Neural cell (in vitro differentiated cells): ENCODE measurements at regions not wholly inside any gene's neighbourhood (a gene's known extent, or its start where the extent isn't known, plus 50 kb on each side); places are given as distances from the start of the nearest gene placed in this dataset.

ENCODE experiments used
- H2AFZ ChIP-seq: fragments of 200-600, 300-800 bp; sonication (generic), shearing (Covaris generic); 2 replicates; pipeline ENCODE4 v1.6.0; 2014; ENCODE audit warnings: low read depth, mild to moderate bottlenecking, antibody characterized with exemption, low read length, moderate library complexity
- H3F3A ChIP-seq: fragments of 200-600 bp; shearing (Covaris generic); 2 replicates; pipeline ENCODE4 v1.6.1; 2016; ENCODE audit warnings: mild to moderate bottlenecking, moderate library complexity, mixed read lengths, antibody characterized with exemption, low read length; ENCODE audit not compliant: insufficient read depth, poor library complexity, severe bottlenecking
- H3K27ac ChIP-seq: fragments of 200-600, 300-800 bp; sonication (generic), shearing (Covaris generic); 2 replicates; pipeline ENCODE4 v1.5.1; 2014; ENCODE audit warnings: mild to moderate bottlenecking, low read length, moderate library complexity
- H3K27me3 ChIP-seq: fragments of 300-800, 200-600 bp; sonication (generic), shearing (Covaris generic); 2 replicates; pipeline ENCODE4 v1.6.0; 2014; ENCODE audit warnings: mild to moderate bottlenecking, low read depth, low read length, moderate library complexity; ENCODE audit not compliant: insufficient read depth
- H3K36me3 ChIP-seq: fragments of 300-800, 200-600 bp; sonication (generic), shearing (Covaris generic); 2 replicates; pipeline ENCODE4 v1.5.1; 2014; ENCODE audit warnings: mild to moderate bottlenecking, antibody characterized with exemption, low read length, moderate library complexity; ENCODE audit not compliant: insufficient read depth
- H3K4me2 ChIP-seq: fragments of 300-800, 200-600 bp; sonication (generic), shearing (Covaris generic); 2 replicates; pipeline ENCODE4 v1.6.0; 2014; ENCODE audit warnings: mild to moderate bottlenecking, low read length
- H3K4me3 ChIP-seq: fragments of 300-800, 200-600 bp; sonication (generic), shearing (Covaris generic); 2 replicates; pipeline ENCODE4 v1.5.1; 2014; ENCODE audit warnings: mild to moderate bottlenecking, low read length, moderate library complexity
- H3K79me2 ChIP-seq: fragments of 200-600 bp; shearing (Covaris generic); replicated peaks from 2 replicates; pipeline ENCODE4 v1.6.0; 2014; ENCODE audit warnings: mild to moderate bottlenecking, low read length, moderate library complexity; ENCODE audit not compliant: insufficient read depth
- H3K9ac ChIP-seq: fragments of 300-800, 200-600 bp; sonication (generic), shearing (Covaris generic); 2 replicates; pipeline ENCODE4 v1.6.1; 2016; ENCODE audit warnings: mild to moderate bottlenecking, low read length, mixed read lengths
- H3K9me2 ChIP-seq: fragments of 200-600 bp; shearing (Covaris generic); 2 replicates; pipeline ENCODE4 v1.6.1; 2016; ENCODE audit warnings: mild to moderate bottlenecking, low read length, mixed read lengths; ENCODE audit not compliant: insufficient read depth
- H3K9me3 ChIP-seq: fragments of 200-600, 300-800 bp; sonication (generic), shearing (Covaris generic); 2 replicates; pipeline ENCODE4 v1.6.1; 2016; ENCODE audit warnings: mild to moderate bottlenecking, mixed run types, low read length, moderate library complexity, mixed read lengths
- H4K20me1 ChIP-seq: fragments of 200-600 bp; shearing (Covaris generic); 2 replicates; pipeline ENCODE4 v1.6.1; 2016; ENCODE audit warnings: mild to moderate bottlenecking, mixed run types; ENCODE audit not compliant: insufficient read depth
- CTCF ChIP-seq: fragments of 450-650 bp; IDR thresholded peaks from 2 replicates; pipeline ENCODE4 v1.5.1; 2014; ENCODE audit warnings: antibody characterized with exemption, mild to moderate bottlenecking, moderate library complexity; ENCODE audit not compliant: poor library complexity, severe bottlenecking
- EZH2 ChIP-seq: fragments of 200-600, 300-800 bp; shearing (Covaris generic), sonication (generic); IDR thresholded peaks from 2 replicates; pipeline ENCODE4 v1.6.1; 2014; ENCODE audit warnings: antibody characterized with exemption, low read length, borderline replicate concordance, mild to moderate bottlenecking; ENCODE audit not compliant: insufficient read depth, poor library complexity, severe bottlenecking
- MXI1 ChIP-seq: fragments of 450-650 bp; conservative IDR thresholded peaks from 2 replicates; pipeline ENCODE4 v1.6.1; 2014; ENCODE audit warnings: antibody characterized with exemption, mild to moderate bottlenecking; ENCODE audit not compliant: poor library complexity, severe bottlenecking
- POLR2AphosphoS5 ChIP-seq: IDR thresholded peaks from 2 replicates; pipeline ENCODE4 v1.6.1; 2012
- TAF1 ChIP-seq: IDR thresholded peaks from 2 replicates; pipeline ENCODE4 v1.6.1; 2012; ENCODE audit warnings: low read depth
- TF ChIP-seq, protein P1 (sequence below): IDR thresholded peaks from 2 replicates; pipeline ENCODE4 v1.6.1; 2012; ENCODE audit warnings: borderline replicate concordance

- Histone ChIP-seq H2AFZ (no peak overlapping the region), H3F3A (no peaks in the 10 kb centered on the region), H3K79me2 (no peaks in the 10 kb centered on the region), H3K9me2 (no peaks in the 10 kb centered on the region), H3K27me3 (no peaks in the 10 kb centered on the region), H3K36me3 (no peaks in the 10 kb centered on the region), H4K20me1 (no peaks in the 10 kb centered on the region), H3K4me3 (no peak overlapping the region), H3K27ac (no peak overlapping the region), H3K9ac (no peak overlapping the region), H3K9me3 (no peaks in the 10 kb centered on the region), H3K4me2 (no peak overlapping the region)
- no peak for TF ChIP-seq EZH2
Measured at GRCh38 chr15:85298366-85298765, 82.0 kb upstream of the AKAP13 start.

GRCh38 chr15:85298941-85299340 lies 81.5 kb upstream of the AKAP13 start:
- no peak overlapping the region for H3K4me3 ChIP-seq
- H3F3A ChIP-seq, result no peaks in the 10 kb centered on the region
- no peaks in the 10 kb centered on the region for H3K79me2 ChIP-seq
- H3K9me3 ChIP-seq, result no peaks in the 10 kb centered on the region
- no peak overlapping the region for H3K4me2 ChIP-seq
- no peaks in the 10 kb centered on the region for H3K9me2 ChIP-seq
- H4K20me1 ChIP-seq, result no peaks in the 10 kb centered on the region
- H2AFZ ChIP-seq, result no peak overlapping the region
- H3K9ac ChIP-seq, result no peak overlapping the region
- H3K27ac ChIP-seq, result no peak overlapping the region
- H3K36me3 ChIP-seq, result no peaks in the 10 kb centered on the region
- no peaks in the 10 kb centered on the region for H3K27me3 ChIP-seq
- TF ChIP-seq CTCF (no peak), POLR2AphosphoS5 (no peak), TAF1 (no peak), EZH2 (no peak), MXI1 (no peak)
- TF ChIP-seq, protein P1, sequence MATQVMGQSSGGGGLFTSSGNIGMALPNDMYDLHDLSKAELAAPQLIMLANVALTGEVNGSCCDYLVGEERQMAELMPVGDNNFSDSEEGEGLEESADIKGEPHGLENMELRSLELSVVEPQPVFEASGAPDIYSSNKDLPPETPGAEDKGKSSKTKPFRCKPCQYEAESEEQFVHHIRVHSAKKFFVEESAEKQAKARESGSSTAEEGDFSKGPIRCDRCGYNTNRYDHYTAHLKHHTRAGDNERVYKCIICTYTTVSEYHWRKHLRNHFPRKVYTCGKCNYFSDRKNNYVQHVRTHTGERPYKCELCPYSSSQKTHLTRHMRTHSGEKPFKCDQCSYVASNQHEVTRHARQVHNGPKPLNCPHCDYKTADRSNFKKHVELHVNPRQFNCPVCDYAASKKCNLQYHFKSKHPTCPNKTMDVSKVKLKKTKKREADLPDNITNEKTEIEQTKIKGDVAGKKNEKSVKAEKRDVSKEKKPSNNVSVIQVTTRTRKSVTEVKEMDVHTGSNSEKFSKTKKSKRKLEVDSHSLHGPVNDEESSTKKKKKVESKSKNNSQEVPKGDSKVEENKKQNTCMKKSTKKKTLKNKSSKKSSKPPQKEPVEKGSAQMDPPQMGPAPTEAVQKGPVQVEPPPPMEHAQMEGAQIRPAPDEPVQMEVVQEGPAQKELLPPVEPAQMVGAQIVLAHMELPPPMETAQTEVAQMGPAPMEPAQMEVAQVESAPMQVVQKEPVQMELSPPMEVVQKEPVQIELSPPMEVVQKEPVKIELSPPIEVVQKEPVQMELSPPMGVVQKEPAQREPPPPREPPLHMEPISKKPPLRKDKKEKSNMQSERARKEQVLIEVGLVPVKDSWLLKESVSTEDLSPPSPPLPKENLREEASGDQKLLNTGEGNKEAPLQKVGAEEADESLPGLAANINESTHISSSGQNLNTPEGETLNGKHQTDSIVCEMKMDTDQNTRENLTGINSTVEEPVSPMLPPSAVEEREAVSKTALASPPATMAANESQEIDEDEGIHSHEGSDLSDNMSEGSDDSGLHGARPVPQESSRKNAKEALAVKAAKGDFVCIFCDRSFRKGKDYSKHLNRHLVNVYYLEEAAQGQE, result no peak

DNA sequence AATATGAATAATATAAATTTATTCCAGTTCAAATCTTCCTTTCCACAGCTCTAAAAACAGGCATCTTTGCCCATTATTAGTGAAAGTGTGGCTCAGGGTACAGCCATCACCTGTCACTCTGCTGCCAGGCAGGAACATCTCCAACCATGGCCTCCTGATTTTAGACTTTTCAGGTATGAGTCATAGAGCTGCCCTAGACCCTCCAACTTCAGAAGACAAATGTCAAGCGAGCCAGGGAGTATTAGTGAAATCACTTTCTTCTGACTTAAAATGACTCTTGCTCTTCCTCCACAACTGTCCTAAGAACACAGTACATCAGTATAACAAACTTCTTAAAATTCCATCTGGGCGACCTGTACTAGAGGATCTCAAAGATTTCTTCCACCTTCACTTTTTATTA lies 78.1 kb upstream of the AKAP13 start:
- H3K36me3 ChIP-seq, result no peaks in the 10 kb centered on the region

More for the DNA sequence above, 78.1 kb upstream of the AKAP13 start:
- Histone ChIP-seq H3K27me3 (no peaks in the 10 kb centered on the region), H3F3A (no peaks in the 10 kb centered on the region), H3K9me3 (no peaks in the 10 kb centered on the region), H3K9ac (no peak overlapping the region), H3K4me2 (no peak overlapping the region), H3K27ac (no peak overlapping the region), H3K79me2 (no peaks in the 10 kb centered on the region), H3K9me2 (no peaks in the 10 kb centered on the region), H2AFZ (no peak overlapping the region), H3K4me3 (no peak overlapping the region), H4K20me1 (no peaks in the 10 kb centered on the region)
- TF ChIP-seq CTCF, result no peak
